ENCODE measurements at regions not wholly inside any gene's neighbourhood (a gene's known extent, or its start where the extent isn't known, plus 50 kb on each side); places are given as distances from the start of the nearest gene placed in this dataset.

DNA sequence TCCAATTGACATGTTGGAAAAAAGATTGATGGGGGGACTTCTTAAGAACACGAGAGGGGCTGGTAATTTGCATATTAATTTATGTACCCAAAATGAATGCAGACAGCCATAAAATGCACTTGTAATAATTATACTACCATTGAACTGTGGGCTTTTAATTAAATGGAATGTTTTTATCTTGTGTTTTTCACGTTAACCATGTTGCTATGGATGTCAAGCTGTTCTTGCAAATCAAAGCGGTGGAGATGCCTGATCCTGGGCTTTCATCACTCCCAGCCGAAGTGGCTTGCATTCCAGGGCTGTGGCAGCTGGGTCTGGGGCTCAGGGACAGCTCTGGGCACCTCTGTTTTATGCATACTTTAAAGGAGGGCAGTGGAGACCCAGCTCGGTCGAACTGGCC is 179.4 kb upstream of the TMTC4 start:
- Histone ChIP-seq H3K27ac (no peak overlapping the region), H3K4me1 (no peaks in the 10 kb centered on the region), H3K36me3 (no peaks in the 10 kb centered on the region), H3K27me3 (no peaks in the 10 kb centered on the region), H3K4me3 (no peak overlapping the region), H3K9me3 (no peaks in the 10 kb centered on the region)
- no peak for DNase-seq (ENCODE audit: low spot score in 2 of 2)
- TF ChIP-seq, protein P1, sequence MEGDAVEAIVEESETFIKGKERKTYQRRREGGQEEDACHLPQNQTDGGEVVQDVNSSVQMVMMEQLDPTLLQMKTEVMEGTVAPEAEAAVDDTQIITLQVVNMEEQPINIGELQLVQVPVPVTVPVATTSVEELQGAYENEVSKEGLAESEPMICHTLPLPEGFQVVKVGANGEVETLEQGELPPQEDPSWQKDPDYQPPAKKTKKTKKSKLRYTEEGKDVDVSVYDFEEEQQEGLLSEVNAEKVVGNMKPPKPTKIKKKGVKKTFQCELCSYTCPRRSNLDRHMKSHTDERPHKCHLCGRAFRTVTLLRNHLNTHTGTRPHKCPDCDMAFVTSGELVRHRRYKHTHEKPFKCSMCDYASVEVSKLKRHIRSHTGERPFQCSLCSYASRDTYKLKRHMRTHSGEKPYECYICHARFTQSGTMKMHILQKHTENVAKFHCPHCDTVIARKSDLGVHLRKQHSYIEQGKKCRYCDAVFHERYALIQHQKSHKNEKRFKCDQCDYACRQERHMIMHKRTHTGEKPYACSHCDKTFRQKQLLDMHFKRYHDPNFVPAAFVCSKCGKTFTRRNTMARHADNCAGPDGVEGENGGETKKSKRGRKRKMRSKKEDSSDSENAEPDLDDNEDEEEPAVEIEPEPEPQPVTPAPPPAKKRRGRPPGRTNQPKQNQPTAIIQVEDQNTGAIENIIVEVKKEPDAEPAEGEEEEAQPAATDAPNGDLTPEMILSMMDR (IDR thresholded peaks at IDR 0.05): no peak
- TF ChIP-seq POLR2A (IDR thresholded peaks at IDR 0.05) (no peak), EP300 (IDR thresholded peaks at IDR 0.05) (no peak)
- 37 to 40% methylated on average over 6 of the region's 6 CpGs for WGBS, 2 donors

DNA sequence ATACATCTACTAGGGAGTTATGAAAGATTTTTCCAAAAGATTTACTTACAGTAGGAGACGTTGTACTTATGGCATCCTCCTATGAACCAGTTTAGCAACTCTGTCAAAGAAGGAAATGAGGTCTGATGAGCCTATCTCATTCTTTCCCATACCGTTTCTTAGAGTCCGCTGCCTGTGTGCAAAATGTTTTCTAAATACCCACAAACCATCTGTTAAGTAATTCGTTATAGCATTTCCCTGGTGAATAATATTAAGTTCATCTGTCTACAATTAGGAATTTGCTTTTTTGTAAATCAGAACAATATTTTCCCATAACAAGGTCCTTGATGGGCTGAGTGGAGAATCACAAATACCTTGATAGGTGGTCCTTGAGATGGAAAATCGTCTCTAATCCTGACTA is 178.8 kb upstream of the TMTC4 start:
- Histone ChIP-seq H3K27me3 (no peaks in the 10 kb centered on the region), H3K36me3 (no peaks in the 10 kb centered on the region), H3K4me3 (no peak overlapping the region), H3K4me1 (no peaks in the 10 kb centered on the region), H3K9me3 (no peaks in the 10 kb centered on the region), H3K27ac (no peak overlapping the region)
- 71% methylated on average over 5 of the region's 5 CpGs for WGBS, 2 donors
- TF ChIP-seq, protein P1 (IDR thresholded peaks at IDR 0.05): no peak
- TF ChIP-seq EP300 (IDR thresholded peaks at IDR 0.05): no peak
- no peak for TF ChIP-seq POLR2A (IDR thresholded peaks at IDR 0.05)
- no peak for DNase-seq (ENCODE audit: low spot score in 2 of 2)

DNA sequence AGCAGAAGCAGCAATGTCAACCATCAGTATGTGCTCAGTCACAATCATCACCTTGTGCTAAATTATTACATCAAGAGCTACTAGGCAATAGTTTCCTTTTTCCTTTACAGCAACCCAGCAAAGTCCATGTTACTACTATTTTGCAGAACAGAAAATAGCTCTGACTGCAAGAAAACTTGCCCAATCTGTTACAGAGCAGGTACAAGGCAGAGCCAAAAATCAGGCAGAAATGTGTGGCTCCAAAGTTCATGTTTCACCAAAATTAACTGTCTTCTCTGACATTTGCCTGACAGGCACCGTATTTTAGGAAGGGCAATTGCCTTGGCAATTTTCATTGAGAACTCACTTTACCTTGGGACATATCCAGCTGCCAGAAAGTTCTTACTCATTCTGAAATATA is 177.6 kb upstream of the TMTC4 start:
- H3K36me3 ChIP-seq: no peaks in the 10 kb centered on the region
- TF ChIP-seq POLR2A (IDR thresholded peaks at IDR 0.05) (no peak), EP300 (IDR thresholded peaks at IDR 0.05) (no peak)
- TF ChIP-seq, protein P1 (IDR thresholded peaks at IDR 0.05): no peak
- H3K27ac ChIP-seq: no peak overlapping the region
- 60 to 73% methylated on average over 1 of the region's 1 CpG for WGBS, 2 donors
- no peaks in the 10 kb centered on the region for H3K27me3 ChIP-seq
- no peaks in the 10 kb centered on the region for H3K4me1 ChIP-seq
- H3K9me3 ChIP-seq: no peaks in the 10 kb centered on the region
- no peak overlapping the region for H3K4me3 ChIP-seq
- no peak for DNase-seq (ENCODE audit: low spot score in 2 of 2)

DNA sequence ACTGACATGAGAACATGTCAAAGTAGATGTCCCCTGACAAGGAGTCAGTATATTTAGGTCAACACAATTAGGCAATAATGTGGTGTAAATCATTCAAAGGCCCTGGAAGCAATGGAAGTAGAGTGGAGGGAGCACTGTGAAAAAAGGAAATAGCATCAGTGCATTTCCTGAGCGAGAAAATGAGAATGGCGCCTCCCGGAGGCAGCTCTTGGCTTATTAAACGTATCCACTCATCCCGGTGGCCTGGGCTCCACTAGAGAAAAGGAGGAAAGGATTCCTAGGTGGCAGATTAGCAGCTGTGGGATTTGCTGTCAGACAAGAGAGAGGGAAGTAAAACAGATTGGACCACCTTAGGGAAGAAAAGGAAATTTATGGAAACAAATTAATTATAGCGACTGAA is 173.7 kb upstream of the TMTC4 start:
- H3K4me3 ChIP-seq: no peak overlapping the region
- no peak overlapping the region for H3K27ac ChIP-seq
- no peak for DNase-seq (ENCODE audit: low spot score in 2 of 2)
- H3K9me3 ChIP-seq: no peaks in the 10 kb centered on the region
- no peaks in the 10 kb centered on the region for H3K36me3 ChIP-seq
- TF ChIP-seq EP300 (IDR thresholded peaks at IDR 0.05): no peak
- TF ChIP-seq, protein P1 (IDR thresholded peaks at IDR 0.05): no peak
- TF ChIP-seq POLR2A (IDR thresholded peaks at IDR 0.05): no peak
- WGBS, 2 donors: 86 to 91% methylated on average over 6 of the region's 6 CpGs
- no peaks in the 10 kb centered on the region for H3K4me1 ChIP-seq
- H3K27me3 ChIP-seq: no peaks in the 10 kb centered on the region

DNA sequence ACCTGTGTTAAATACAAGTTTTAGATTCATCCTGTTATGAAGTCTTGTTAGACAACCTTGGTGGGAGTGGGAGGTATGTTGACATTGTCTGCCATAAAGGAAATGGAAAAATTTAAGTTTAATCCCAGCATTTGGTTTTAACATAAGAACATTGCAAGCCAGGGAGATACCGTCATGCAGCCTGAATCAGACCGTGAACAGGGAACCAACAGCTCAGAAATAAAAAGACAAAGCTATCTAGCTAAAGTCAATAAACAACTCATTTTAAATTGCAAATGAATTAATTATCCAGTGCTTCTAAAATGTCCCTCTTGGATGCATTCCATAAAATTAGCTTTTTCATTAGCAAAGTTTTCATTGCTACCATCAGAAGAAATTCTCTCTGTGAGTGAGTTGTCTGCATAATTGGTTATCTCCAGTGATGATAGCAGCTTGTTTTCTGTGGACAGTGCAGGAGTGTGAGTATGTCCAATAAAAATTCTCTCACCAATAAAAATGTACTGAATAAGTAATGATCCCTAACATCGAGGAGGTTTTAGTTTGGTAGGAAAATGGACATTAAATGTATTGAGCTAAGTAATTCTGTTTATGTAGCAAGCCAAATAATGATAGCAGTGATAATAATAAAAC is 170.6 kb upstream of the TMTC4 start:
- Histone ChIP-seq H3K9me3 (no peaks in the 10 kb centered on the region), H3K4me3 (no peak overlapping the region), H3K27me3 (no peaks in the 10 kb centered on the region), H3K4me1 (no peaks in the 10 kb centered on the region), H3K36me3 (no peaks in the 10 kb centered on the region), H3K27ac (no peak overlapping the region)
- no peak for DNase-seq (ENCODE audit: low spot score in 2 of 2)
- WGBS, 2 donors: 76 to 78% methylated on average over 3 of the region's 3 CpGs
- no peak for TF ChIP-seq POLR2A (IDR thresholded peaks at IDR 0.05)
- TF ChIP-seq, protein P1 (IDR thresholded peaks at IDR 0.05): no peak
- TF ChIP-seq EP300 (IDR thresholded peaks at IDR 0.05): no peak
